ENCODE measurements at regions not wholly inside any gene's neighbourhood (a gene's known extent, or its start where the extent isn't known, plus 50 kb on each side); places are given as distances from the start of the nearest gene placed in this dataset.

GRCh38 chr7:96638669-96639068 is 71.0 kb downstream of the SEM1 start:
- 87% methylated on average over 1 of the region's 1 CpG for WGBS (ENCODE audit: low lambda C conversion rate, missing lambda C conversion rate)
- H3K4me3 ChIP-seq = no peak overlapping the region
- H3K79me2 ChIP-seq = no peaks in the 10 kb centered on the region
- H3K4me2 ChIP-seq = no peak overlapping the region
- H3K27ac ChIP-seq = no peak overlapping the region
- DNase-seq (ENCODE audit: low spot score) = no peak
- H3K9me2 ChIP-seq (replicated peaks; ENCODE audit: insufficient read depth) = no peaks in the 10 kb centered on the region
- H3K9me3 ChIP-seq (ENCODE audit: low read depth) = no peaks in the 10 kb centered on the region
- H3K27me3 ChIP-seq = no peaks in the 10 kb centered on the region
- no peaks in the 10 kb centered on the region for H3K4me1 ChIP-seq (ENCODE audit: insufficient read depth)
- TF ChIP-seq EZH2phosphoT487 (IDR thresholded peaks at IDR 0.05; ENCODE audit: low read depth, severe bottlenecking, unreplicated experiment) = no peak
- no peak for TF ChIP-seq EZH2 (IDR thresholded peaks at IDR 0.05; ENCODE audit: borderline replicate concordance)
- no peak for TF ChIP-seq CTCF (IDR thresholded peaks at IDR 0.05; ENCODE audit: poor library complexity)
- H3K36me3 ChIP-seq (replicated peaks; ENCODE audit: insufficient read depth, low read depth) = no peaks in the 10 kb centered on the region
- no peaks in the 10 kb centered on the region for H4K20me1 ChIP-seq (ENCODE audit: insufficient read depth, poor library complexity, severe bottlenecking)
- no peak overlapping the region for H2AFZ ChIP-seq

- Histone ChIP-seq H3K9me3 (ENCODE audit: low read depth) (no peaks in the 10 kb centered on the region), H3K9me2 (replicated peaks; ENCODE audit: insufficient read depth) (no peaks in the 10 kb centered on the region), H3K4me1 (ENCODE audit: insufficient read depth) (no peaks in the 10 kb centered on the region), H3K27ac (no peak overlapping the region), H4K20me1 (ENCODE audit: insufficient read depth, poor library complexity, severe bottlenecking) (no peaks in the 10 kb centered on the region), H3K79me2 (no peaks in the 10 kb centered on the region), H3K4me3 (no peak overlapping the region), H3K27me3 (no peaks in the 10 kb centered on the region), H3K4me2 (no peak overlapping the region), H3K36me3 (replicated peaks; ENCODE audit: insufficient read depth, low read depth) (no peaks in the 10 kb centered on the region), H2AFZ (no peak overlapping the region)
- TF ChIP-seq CTCF (IDR thresholded peaks at IDR 0.05; ENCODE audit: poor library complexity) (no peak), EZH2phosphoT487 (IDR thresholded peaks at IDR 0.05; ENCODE audit: low read depth, severe bottlenecking, unreplicated experiment) (no peak), EZH2 (IDR thresholded peaks at IDR 0.05; ENCODE audit: borderline replicate concordance) (no peak)
- DNase-seq (ENCODE audit: low spot score) = no peak
These were observed 72.1 kb downstream of the SEM1 start for GRCh38 chr7:96637522-96637921.

- TF ChIP-seq EZH2phosphoT487 (IDR thresholded peaks at IDR 0.05; ENCODE audit: low read depth, severe bottlenecking, unreplicated experiment) (no peak), CTCF (IDR thresholded peaks at IDR 0.05; ENCODE audit: poor library complexity) (no peak)
- no peak for DNase-seq (ENCODE audit: low spot score)
- no peaks in the 10 kb centered on the region for H3K36me3 ChIP-seq (replicated peaks; ENCODE audit: insufficient read depth, low read depth)
- H2AFZ ChIP-seq = no peak overlapping the region
- no peaks in the 10 kb centered on the region for H3K79me2 ChIP-seq
- H3K27me3 ChIP-seq = no peaks in the 10 kb centered on the region
- H3K27ac ChIP-seq = no peak overlapping the region
- no peaks in the 10 kb centered on the region for H3K9me2 ChIP-seq (replicated peaks; ENCODE audit: insufficient read depth)
- H3K4me3 ChIP-seq = no peak overlapping the region
- 89% methylated on average over 3 of the region's 3 CpGs for WGBS (ENCODE audit: low lambda C conversion rate, missing lambda C conversion rate)
- no peaks in the 10 kb centered on the region for H3K4me1 ChIP-seq (ENCODE audit: insufficient read depth)
- no peaks in the 10 kb centered on the region for H3K9me3 ChIP-seq (ENCODE audit: low read depth)
- H4K20me1 ChIP-seq (ENCODE audit: insufficient read depth, poor library complexity, severe bottlenecking) = no peaks in the 10 kb centered on the region
- no peak overlapping the region for H3K4me2 ChIP-seq
These were observed 72.7 kb downstream of the SEM1 start for GRCh38 chr7:96636979-96637378.

- no peaks in the 10 kb centered on the region for H4K20me1 ChIP-seq (ENCODE audit: insufficient read depth, poor library complexity, severe bottlenecking)
- 81% methylated on average over 1 of the region's 1 CpG for WGBS (ENCODE audit: low lambda C conversion rate, missing lambda C conversion rate)
- no peak overlapping the region for H3K27ac ChIP-seq
- TF ChIP-seq EZH2 (IDR thresholded peaks at IDR 0.05; ENCODE audit: borderline replicate concordance) (no peak), EZH2phosphoT487 (IDR thresholded peaks at IDR 0.05; ENCODE audit: low read depth, severe bottlenecking, unreplicated experiment) (no peak), CTCF (IDR thresholded peaks at IDR 0.05; ENCODE audit: poor library complexity) (no peak)
- H2AFZ ChIP-seq = no peak overlapping the region
- H3K36me3 ChIP-seq (replicated peaks; ENCODE audit: insufficient read depth, low read depth) = no peaks in the 10 kb centered on the region
- H3K4me1 ChIP-seq (ENCODE audit: insufficient read depth) = no peaks in the 10 kb centered on the region
- no peaks in the 10 kb centered on the region for H3K79me2 ChIP-seq
- no peak overlapping the region for H3K4me2 ChIP-seq
- H3K4me3 ChIP-seq = no peak overlapping the region
- no peaks in the 10 kb centered on the region for H3K27me3 ChIP-seq
- H3K9me2 ChIP-seq (replicated peaks; ENCODE audit: insufficient read depth) = no peaks in the 10 kb centered on the region
- DNase-seq (ENCODE audit: low spot score) = no peak
- H3K9me3 ChIP-seq (ENCODE audit: low read depth) = no peaks in the 10 kb centered on the region
These were observed 73.2 kb downstream of the SEM1 start for GRCh38 chr7:96636342-96636860.
